ENCODE measurements at regions not wholly inside any gene's neighbourhood (a gene's known extent, or its start where the extent isn't known, plus 50 kb on each side); places are given as distances from the start of the nearest gene placed in this dataset.

- no peaks in the 10 kb centered on the region for H3K9me3 ChIP-seq
- no peaks in the 10 kb centered on the region for H3K36me3 ChIP-seq
- H3K27ac ChIP-seq: no peak overlapping the region
These were observed 260.8 kb upstream of the CCDC196 start for GRCh38 chr14:66225337-66225736.

GRCh38 chr14:66228267-66228970 lies 257.8 kb upstream of the CCDC196 start:
- H3K4me1 ChIP-seq: no peaks in the 10 kb centered on the region
- H3K36me3 ChIP-seq: no peaks in the 10 kb centered on the region
- DNase-seq: no peak
- no peak overlapping the region for H3K27ac ChIP-seq
- no peak for TF ChIP-seq CTCF (IDR thresholded peaks at IDR 0.05)
- no peak for TF ChIP-seq POLR2A (IDR thresholded peaks at IDR 0.05)
- H3K27me3 ChIP-seq: no peaks in the 10 kb centered on the region
- H3K4me3 ChIP-seq: no peak overlapping the region
- H3K9me3 ChIP-seq: no peaks in the 10 kb centered on the region

More at GRCh38 chr14:66225337-66225736, 260.8 kb upstream of the CCDC196 start:
- DNase-seq: no peak
- no peaks in the 10 kb centered on the region for H3K27me3 ChIP-seq
- TF ChIP-seq POLR2A (IDR thresholded peaks at IDR 0.05) (no peak), CTCF (IDR thresholded peaks at IDR 0.05) (no peak)
- no peaks in the 10 kb centered on the region for H3K4me1 ChIP-seq
- H3K4me3 ChIP-seq: no peak overlapping the region

GRCh38 chr14:66231820-66232219 lies 254.4 kb upstream of the CCDC196 start:
- TF ChIP-seq CTCF (IDR thresholded peaks at IDR 0.05) (no peak), POLR2A (IDR thresholded peaks at IDR 0.05) (no peak)
- no peak overlapping the region for H3K4me3 ChIP-seq
- no peak overlapping the region for H3K27ac ChIP-seq
- DNase-seq: no peak
- no peaks in the 10 kb centered on the region for H3K27me3 ChIP-seq
- no peaks in the 10 kb centered on the region for H3K4me1 ChIP-seq
- no peaks in the 10 kb centered on the region for H3K36me3 ChIP-seq
- no peaks in the 10 kb centered on the region for H3K9me3 ChIP-seq

- no peak for DNase-seq
- Histone ChIP-seq H3K36me3 (no peaks in the 10 kb centered on the region), H3K9me3 (no peaks in the 10 kb centered on the region), H3K27ac (no peak overlapping the region), H3K27me3 (no peaks in the 10 kb centered on the region), H3K4me3 (no peak overlapping the region), H3K4me1 (no peaks in the 10 kb centered on the region)
- TF ChIP-seq CTCF (IDR thresholded peaks at IDR 0.05) (no peak), POLR2A (IDR thresholded peaks at IDR 0.05) (no peak)
These were observed 252.6 kb upstream of the CCDC196 start for GRCh38 chr14:66233591-66233990.

GRCh38 chr14:66234411-66234810 lies 251.8 kb upstream of the CCDC196 start:
- Histone ChIP-seq H3K36me3 (no peaks in the 10 kb centered on the region), H3K27ac (no peak overlapping the region), H3K4me1 (no peaks in the 10 kb centered on the region), H3K27me3 (no peaks in the 10 kb centered on the region), H3K4me3 (no peak overlapping the region), H3K9me3 (no peaks in the 10 kb centered on the region)
- DNase-seq: no peak
- TF ChIP-seq POLR2A (IDR thresholded peaks at IDR 0.05) (no peak), CTCF (IDR thresholded peaks at IDR 0.05) (no peak)

- Histone ChIP-seq H3K27ac (no peak overlapping the region), H3K27me3 (no peaks in the 10 kb centered on the region), H3K4me1 (no peaks in the 10 kb centered on the region), H3K36me3 (no peaks in the 10 kb centered on the region), H3K9me3 (no peaks in the 10 kb centered on the region), H3K4me3 (no peak overlapping the region)
- TF ChIP-seq POLR2A (IDR thresholded peaks at IDR 0.05) (no peak), CTCF (IDR thresholded peaks at IDR 0.05) (no peak)
- no peak for DNase-seq
These were observed 248.4 kb upstream of the CCDC196 start for GRCh38 chr14:66237741-66238140.

Data from Peyer's patch (tissue), 4 donors.